Daoy (cell line): ENCODE measurements at regions not wholly inside any gene's neighbourhood (a gene's known extent, or its start where the extent isn't known, plus 50 kb on each side); places are given as distances from the start of the nearest gene placed in this dataset.

Experiments used
- DNase-seq: peaks from one replicate; pipeline ENCODE4 v3.0.0-alpha.2; 2015; ENCODE audit warnings: low read depth

GRCh38 chr3:113051787-113052186 lies 61.0 kb downstream of the GTPBP8 start:
- peak; percentile 15 for DNase-seq

- no peak for DNase-seq
Measured at GRCh38 chr3:113053169-113053568, 62.4 kb downstream of the GTPBP8 start.

GRCh38 chr3:113054552-113054951 lies 63.8 kb downstream of the GTPBP8 start:
- no peak for DNase-seq

- no peak for DNase-seq
Measured at GRCh38 chr3:113055201-113055600, 64.4 kb downstream of the GTPBP8 start.

GRCh38 chr3:113055961-113056360 lies 65.2 kb downstream of the GTPBP8 start:
- no peak for DNase-seq

- no peak for DNase-seq
Measured at GRCh38 chr3:113057117-113057516, 66.3 kb downstream of the GTPBP8 start.

GRCh38 chr3:113058188-113058587 lies 67.4 kb downstream of the GTPBP8 start:
- DNase-seq, result peak; percentile 15

- DNase-seq, result no peak
Measured at GRCh38 chr3:113062705-113063104, 71.9 kb downstream of the GTPBP8 start.

- DNase-seq, result peak; percentile 30
Measured at GRCh38 chr3:113063126-113063894, 72.5 kb downstream of the GTPBP8 start.

- DNase-seq, result no peak
Measured at GRCh38 chr3:113064183-113064582, 73.4 kb downstream of the GTPBP8 start.

GRCh38 chr3:113065336-113065735 lies 74.6 kb downstream of the GTPBP8 start:
- no peak for DNase-seq

- DNase-seq, result no peak
Measured at GRCh38 chr3:113070072-113070640, 79.4 kb downstream of the GTPBP8 start.

- DNase-seq, result peak; percentile 24
Measured at GRCh38 chr3:113070681-113071113, 79.9 kb downstream of the GTPBP8 start.

- no peak for DNase-seq
Measured at GRCh38 chr3:113075588-113075987, 84.8 kb downstream of the GTPBP8 start.

GRCh38 chr3:113079218-113079961 lies 88.6 kb downstream of the GTPBP8 start:
- DNase-seq, result no peak

- peak; percentile 54 for DNase-seq
Measured at GRCh38 chr3:113084777-113085176, 94.0 kb downstream of the GTPBP8 start.

GRCh38 chr3:113086560-113087461 lies 96.0 kb downstream of the GTPBP8 start:
- DNase-seq, result no peak

- DNase-seq, result peak; percentile 10
Measured at GRCh38 chr3:113088616-113089015, 97.8 kb downstream of the GTPBP8 start.

- no peak for DNase-seq
Measured at GRCh38 chr3:113091417-113091816, 100.6 kb downstream of the GTPBP8 start.

- no peak for DNase-seq
Measured at GRCh38 chr3:113092746-113093145, 102.0 kb downstream of the GTPBP8 start.

GRCh38 chr3:113094337-113095221 lies 103.8 kb downstream of the GTPBP8 start:
- DNase-seq, result no peak
